ENCODE measurements at regions not wholly inside any gene's neighbourhood (a gene's known extent, or its start where the extent isn't known, plus 50 kb on each side); places are given as distances from the start of the nearest gene placed in this dataset.

DNA sequence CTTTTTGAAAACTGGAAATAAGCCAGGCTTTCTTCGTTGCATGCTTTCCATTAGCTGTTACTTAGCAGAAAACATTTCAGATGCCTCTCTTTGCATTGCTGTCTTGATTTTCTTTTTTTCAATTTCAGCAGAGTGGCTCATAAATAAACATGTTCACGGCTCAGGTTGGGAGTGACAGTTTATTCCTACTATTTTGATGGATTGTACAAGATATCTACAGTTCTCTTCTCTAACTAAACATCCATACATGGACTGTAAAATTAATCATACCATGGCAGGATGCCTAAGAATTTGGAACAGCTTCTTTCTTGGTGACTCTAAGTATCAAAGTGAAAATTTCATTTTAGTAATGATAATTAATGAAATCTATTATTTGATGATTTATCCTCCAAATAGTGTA, 130.5 kb upstream of the EPHA7 start:
- DNase-seq (ENCODE audit: low read depth) = no peak

DNA sequence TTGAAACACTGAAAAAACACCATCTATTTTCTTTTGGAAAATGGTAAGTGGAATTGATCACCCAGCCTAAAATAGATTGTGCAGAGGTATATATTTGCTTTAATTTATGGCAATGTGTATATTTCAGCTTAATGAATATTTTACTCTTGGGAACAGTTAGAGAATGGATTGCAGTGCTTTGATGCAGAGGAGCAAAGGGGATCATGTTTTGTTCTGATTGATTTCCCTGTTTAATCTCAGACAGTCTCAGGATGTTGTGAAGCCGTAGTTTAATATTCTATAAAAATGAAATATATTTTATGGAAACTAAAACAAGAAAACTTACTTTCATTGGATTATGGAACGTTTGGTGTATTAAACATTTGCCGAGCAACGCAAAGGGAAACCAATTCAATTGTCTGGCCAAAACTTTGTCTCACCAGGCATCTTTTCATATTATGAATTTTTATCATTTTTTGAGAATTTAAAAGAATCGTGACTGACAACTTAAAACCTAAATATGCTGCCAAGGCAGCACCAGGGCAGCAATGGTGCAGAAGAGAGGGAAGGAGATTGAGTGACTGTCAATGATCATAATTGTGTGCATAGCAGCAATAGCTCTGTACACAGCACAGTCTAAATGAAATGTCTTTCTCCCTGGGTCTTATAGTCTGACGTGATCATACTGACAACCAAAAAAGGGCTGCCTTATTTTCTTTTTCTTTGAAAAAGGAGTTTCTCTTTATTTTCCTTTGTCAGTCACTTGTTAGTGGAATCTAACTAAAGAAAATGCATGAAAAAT, 105.5 kb upstream of the EPHA7 start:
- DNase-seq (ENCODE audit: low read depth) = no peak

DNA sequence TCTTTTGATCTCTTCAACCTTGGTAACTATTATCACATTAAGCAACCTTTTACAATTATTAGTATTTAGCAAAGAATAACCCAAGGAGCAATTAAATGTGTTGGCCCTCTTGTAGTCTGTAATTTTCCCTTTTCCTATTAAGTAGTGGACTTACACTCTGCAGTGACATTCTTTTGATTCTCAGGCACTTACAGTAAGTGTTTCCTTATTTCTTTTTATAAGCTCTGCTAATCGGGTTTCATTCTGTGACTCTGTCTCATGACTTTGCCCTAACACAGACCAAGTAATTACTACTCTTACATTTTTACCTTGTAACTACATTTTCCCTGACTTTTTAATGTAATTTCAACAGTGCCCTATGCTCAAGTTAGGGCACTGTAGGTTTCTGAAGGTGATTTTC, 104.0 kb upstream of the EPHA7 start:
- DNase-seq (ENCODE audit: low read depth) = no peak

DNA sequence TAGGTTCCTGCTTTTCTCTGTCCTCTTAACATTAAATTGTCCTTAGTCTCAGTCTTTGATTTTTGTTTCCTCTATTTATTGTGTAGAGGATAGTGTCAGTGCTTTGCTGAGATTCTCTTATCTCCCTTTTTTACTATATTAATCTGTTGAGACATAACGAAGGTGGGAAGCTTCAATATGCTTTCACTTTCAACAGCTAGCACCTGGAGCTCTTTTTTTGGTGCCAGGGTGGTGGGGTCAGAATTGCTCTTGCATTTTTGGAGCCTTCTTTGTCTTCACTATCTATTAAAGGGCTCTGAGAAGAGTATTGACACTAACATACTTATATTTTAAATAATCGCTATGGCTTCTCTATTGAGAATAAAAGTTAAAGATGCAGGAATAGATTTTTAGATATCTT, 97.1 kb upstream of the EPHA7 start:
- DNase-seq (ENCODE audit: low read depth) = no peak

DNA sequence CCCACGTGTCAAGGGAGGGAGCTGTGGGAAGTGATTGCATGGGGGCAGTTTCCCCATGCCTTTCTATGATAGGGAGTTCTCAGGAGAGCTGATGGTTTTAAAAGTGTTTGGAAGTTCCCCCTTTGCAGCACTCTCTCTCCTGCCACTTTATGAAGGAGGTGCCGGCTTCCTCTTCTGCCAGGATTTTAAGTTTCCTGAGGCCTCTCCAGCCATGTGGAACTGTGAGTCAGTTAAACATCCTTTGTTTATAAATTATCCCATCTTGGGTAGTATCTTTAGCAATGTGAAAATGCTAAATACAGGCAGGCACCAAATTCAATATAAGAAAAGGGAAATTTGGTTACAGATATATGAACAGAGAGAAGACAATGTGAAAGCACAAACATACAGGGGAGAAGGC, 96.4 kb upstream of the EPHA7 start:
- no peak for DNase-seq (ENCODE audit: low read depth)

DNA sequence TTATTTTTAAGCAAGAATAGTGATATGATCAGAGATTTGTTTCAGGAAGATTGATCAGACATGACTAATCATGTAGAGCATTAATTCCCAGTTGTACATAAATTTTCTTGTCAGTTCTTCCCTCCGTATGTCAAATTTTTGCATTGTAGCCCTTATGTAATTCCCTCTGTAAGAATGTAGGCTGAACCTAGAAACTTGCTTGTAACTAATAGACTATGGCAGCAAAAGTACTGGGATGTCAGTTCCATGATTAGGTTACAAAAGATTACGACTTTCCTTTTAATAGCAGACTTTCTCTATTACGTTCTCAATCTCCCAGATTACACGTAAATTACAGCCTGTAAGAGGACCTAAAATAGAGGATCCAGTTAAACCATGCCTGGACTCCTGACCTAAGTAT, 79.4 kb upstream of the EPHA7 start:
- DNase-seq (ENCODE audit: low read depth) = no peak

DNA sequence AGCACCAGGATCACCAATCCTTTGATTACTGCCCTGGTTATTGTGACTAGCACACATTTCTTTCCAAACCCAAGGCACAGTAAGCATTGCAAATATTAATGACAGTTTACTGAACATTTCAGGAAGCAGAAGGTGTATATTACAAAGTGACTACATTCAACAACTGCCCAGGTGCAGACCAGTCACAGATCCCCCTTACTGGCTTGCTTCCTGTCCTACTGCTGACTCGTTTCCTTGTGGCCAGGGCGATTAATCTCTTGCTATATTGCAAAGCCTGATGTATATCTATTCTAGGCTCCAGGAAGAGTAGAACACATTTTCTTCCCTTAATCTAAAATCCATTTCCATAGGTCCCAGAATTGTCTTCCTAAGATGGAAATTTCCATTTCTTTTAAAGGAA, 77.2 kb upstream of the EPHA7 start:
- no peak for DNase-seq (ENCODE audit: low read depth)

DNA sequence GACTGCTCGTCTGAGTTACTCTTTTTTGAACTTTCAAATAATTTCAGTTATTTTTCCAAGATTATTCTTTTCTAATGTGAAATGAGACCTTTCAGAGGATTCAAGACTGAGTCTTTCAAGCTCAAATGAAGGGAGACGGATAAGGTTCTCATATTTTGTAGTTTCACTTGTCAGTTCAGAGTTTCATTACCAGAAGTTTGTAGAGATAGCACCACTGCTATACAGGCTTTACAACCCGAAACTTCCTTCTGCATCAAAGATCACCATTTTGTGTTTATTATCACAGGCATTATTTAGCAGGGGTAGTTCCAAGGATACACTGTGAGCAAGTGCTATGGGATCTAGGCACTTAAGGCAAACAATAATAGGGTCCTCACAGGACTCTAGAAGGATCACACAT, 74.7 kb upstream of the EPHA7 start:
- DNase-seq (ENCODE audit: low read depth) = no peak

DNA sequence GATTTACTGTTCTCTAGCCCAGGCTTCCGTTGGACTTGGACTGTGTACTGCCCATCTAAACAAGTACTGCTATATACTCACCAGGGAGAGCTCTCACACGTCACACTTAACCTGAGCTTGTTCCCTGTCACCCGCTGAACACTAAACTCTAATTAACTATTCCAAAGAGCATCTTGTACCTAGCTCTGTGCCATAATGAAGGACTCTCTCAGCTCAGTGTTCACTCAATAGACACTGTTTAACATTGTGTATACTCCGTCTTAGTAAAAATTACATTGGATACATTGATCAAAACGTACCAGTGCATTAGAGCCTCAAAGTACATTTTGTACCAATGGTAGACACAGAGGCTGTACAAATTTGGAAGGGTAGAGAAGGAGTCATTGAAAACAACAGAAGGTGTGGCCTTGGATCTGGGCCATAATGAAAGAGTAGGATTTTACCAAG, 55.4 kb upstream of the EPHA7 start:
- no peak for DNase-seq (ENCODE audit: low read depth)

DNA sequence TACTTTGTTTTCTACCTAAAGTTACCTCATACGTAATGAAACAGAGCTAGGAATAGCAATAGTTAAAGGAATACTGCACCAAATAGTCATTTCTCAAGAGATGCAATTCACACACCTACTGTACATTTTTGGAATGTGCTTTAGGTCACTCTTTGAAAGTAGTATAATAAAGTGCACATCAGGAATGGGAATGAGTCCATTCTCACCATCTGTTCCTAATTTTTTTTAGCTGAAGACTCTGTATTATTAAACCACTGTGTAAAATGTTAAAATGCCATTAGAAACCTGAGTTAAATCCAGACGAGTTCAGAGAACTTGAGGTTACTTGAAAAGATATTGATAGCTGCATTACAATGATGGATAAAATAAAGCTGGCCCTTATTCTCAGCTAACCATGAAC, 51.9 kb upstream of the EPHA7 start:
- DNase-seq (ENCODE audit: low read depth) = no peak

Data from amniotic epithelial cell (primary cell).